Left lobe of liver (tissue), 2 donors: ENCODE measurements at regions not wholly inside any gene's neighbourhood (a gene's known extent, or its start where the extent isn't known, plus 50 kb on each side); places are given as distances from the start of the nearest gene placed in this dataset.
"Not testable (repeated sequence)": the region's sequence is repeated elsewhere in the genome, so short reads cannot be mapped to it uniquely, and the experiment has no call there.

Experiments
- ATAC-seq: fragments of 200-7000 bp; cut with Tn5 transposase; one replicate; pipeline ENCODE4 v1.9.1; 2020; ENCODE audit warnings: mild to moderate bottlenecking, moderate library complexity
- DNase-seq: peaks from one replicate; pipeline ENCODE4 v3.0.0-alpha.2; 2020; ENCODE audit warnings: low spot score
- donor health status: DM: no; HTN: no; CAD: no; lungs with moderate emphysema.
- donor health status: DM: no; HTN: yes; CAD: no.

DNA sequence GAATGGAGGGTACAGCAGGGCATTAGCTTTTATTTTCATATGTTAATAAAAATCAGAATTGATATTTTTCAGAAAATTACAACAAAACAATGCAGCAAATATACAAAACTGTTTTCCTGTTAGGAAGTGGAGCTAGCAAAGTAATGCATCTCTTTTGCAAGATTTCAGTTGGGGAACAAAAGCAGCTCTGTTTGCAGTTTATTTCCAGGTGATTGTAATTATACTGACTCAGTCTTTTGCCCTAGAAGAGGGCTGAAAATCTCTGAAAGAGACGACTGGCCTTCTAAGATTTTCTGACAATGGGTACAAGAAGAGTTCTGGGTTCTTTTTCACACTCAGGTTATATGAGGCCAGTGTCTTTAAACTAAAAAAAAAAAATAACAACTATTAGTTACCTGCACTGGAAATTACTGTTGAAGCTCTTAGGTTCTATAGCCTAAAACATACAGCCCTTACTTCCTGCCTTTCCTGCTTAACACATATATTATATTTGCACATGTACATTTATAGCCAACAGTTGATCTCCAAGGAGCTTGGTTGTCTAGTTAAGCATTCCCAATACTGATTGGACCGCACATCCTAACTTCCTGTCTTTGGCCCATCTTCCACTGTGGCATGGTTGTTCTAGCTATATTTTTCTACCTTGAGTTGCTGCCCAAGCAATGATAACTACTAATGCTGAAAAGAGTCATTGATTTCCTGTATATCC is 199.1 kb upstream of the KRR1 start:
- no peak for ATAC-seq

DNA sequence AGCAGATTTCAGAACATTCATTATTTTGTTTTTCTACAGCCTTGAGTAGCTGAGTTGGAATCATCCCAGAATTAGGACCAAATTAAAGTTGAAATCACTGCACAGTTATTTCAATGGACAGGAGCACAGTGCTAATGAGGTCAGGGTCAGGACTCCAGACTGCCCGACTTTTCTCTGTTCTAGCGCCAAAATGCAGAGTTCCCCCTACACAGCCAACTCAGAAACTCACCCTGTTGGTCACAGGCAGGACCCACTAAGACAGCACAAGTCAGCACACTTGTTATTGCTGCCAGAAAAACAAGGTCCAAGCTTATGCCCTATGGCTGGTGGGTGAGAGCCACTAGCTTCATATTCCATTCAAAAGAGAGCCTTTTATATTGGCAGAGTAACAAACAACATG is 198.1 kb upstream of the KRR1 start:
- ATAC-seq (no peak), DNase-seq (no peak)

More for the DNA sequence above, 199.1 kb upstream of the KRR1 start:
- no peak for DNase-seq

DNA sequence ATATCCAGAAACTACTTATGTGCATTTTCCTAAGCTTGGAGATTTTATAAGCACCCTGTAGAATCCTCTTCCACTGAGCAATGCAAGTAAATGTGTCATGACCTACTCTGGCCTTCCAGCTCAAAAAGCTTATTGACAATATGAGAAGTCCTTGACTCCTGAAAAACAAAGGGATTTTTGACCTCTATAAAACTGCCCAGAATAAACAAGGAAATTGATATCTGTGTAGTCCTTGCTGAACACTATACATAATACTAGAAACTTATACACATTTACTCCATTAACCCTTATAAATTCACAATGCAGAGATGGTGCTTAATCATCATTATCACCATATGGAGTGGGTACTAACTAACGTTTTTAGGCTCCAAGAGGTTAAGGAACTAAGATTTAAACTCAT is 197.4 kb upstream of the KRR1 start:
- DNase-seq (no peak), ATAC-seq (no peak)

DNA sequence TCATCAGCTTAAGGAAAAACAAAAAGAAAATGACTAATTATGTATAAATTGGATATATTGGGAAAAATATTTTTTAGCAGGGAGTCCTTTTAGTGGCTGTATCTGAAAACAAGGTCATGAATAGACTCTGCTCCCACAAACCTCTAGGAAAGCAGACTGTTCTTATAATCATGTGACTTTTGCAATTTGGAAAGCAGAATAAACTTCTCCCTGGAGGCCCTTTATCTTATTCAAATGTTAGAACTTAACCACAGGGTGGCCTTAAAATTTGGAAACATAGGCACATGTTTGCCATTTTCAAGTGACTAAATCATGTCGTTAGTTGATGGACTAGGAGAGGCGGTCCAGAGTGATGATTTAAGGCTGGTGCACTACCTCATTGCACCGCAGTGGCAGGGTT is 196.6 kb upstream of the KRR1 start:
- ATAC-seq (no peak), DNase-seq (no peak)

DNA sequence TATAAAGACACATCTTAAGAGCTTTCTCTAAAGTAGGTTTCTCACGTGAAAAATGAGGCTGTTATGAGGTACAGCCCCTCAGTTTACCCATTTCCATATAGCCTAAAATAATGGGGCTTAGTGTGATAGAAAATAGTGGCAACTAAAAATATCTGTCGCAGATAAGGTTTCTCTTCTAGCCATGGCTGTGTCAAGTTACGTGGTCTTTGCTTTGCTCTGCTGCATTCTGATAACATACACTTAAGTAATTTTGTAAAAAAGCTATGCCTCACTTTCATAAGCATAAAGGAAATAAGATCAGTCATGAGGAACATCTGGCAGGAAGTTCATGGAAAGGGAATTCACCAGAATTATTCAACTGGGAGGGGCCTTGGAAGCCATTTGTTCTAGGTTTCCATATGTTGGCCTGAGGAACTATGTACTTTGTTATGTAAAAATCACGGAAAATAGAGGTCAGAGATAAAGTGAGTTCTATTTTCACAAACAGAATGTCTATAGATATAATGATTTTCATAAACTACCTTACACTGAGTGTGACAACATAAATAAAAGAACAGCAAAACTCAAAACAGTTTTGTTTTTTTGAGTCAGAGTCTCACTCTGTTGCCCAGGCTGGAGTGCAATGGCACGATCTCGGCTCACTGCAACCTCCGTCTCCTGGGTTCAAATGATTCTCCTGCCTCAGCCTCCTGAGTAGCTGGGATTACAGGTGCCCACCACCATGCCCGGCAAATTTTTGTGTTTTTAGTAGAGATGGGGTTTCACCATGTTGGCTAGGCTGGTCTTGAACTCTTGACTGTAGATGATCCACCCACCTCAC is 195.6 kb upstream of the KRR1 start:
- DNase-seq (no peak), ATAC-seq (no peak)

DNA sequence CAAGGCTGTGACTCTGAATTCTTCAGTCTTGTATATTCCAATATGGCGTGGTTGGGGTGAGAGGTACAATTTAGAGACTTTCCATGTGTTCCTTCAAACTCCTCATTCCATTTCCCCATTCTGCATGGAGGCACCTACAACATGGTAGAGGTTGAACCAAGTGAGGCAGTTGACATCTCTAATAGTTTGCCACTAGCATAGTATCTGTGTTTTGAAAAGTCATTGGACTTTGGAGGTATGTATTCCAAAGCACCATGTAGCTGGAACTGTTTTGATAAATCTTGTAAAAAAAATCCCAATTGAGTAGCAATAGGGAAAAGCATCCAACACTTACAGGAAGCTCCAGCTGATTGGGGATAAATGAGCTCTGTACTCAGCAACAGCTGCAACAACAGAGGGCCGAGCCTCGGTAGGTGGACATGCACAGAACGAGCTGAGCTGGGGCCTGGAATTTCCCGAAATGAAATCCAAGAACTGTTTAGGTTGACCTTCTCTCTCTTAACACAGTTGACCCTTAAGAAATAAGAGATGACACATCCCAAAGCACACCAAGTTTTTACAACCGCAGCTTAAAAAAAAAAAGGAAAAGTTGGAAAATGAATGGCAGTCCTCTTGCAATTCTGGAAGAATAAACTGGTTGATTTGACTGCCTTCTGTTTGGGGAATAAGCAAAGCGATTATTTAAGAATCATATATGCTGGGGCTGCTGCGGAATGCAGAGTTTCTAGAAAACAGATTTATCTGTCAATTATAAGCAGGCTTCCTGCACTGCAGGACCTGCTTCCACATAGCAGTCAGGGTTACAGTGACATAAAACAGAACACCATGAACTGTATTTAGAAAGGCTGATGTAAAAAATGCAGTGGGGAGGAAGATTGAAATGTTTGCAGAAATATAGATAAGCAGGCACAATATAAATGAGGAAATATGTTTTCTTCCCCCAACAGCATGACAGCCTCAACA is 194.6 kb upstream of the KRR1 start:
- ATAC-seq (peak; percentile 23), DNase-seq (no peak)

DNA sequence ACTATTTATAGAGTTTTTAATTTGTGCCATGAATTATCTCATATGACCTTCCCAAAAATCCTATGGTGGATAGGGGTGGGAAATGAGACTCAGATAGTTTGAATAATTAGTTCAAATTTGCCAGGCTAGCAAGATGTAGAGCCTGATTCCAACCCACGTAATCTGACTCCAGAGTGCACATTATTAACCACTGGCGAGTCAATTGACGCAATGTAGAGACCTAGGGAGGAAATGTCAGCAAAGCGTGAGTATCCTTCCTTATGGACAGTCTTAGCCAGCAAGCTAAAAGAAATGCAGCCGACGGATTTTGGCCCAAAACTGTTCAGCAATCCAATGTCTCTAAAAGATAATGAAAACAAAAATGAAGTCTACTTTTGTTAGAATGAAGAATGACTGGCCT is 193.3 kb upstream of the KRR1 start:
- DNase-seq: no peak
- peak; percentile 45 for ATAC-seq

DNA sequence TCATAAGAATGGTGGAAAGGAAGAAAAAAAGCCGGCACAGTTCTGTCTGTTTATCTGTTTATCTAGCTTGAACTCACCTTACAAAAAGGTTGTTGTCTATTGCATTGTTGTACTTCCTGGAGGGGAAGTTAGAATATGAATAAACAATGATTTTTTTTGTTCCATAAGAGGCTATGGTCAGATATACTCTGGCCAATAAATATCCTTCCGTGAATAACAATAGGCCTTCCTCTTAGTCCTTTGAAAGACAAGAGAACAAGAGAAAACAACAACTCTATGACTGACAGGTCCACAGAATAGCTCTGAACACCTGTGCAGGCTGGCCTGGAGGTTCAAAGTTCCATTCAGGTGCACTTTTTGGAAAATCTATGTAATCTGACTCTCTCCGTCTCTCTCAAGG is 192.8 kb upstream of the KRR1 start:
- DNase-seq (no peak), ATAC-seq (no peak)

DNA sequence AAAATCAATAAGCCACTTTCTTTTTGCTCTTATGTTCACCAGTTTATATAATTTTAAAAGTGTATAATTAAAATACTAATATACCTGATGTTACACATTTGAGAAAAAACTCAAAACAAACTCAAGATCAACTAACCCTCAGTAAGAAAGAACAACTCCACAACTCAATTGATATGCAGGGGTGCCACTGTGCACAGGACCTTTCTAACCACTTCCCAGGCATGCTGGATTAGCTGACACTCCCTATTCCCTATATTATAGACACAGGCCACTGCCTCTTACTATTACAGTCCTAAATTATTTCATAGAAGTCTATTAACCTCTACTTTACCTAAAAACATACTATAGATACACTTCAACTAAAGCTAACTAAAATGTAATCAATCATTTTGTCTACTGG is 191.7 kb upstream of the KRR1 start:
- DNase-seq (no peak), ATAC-seq (no peak)

DNA sequence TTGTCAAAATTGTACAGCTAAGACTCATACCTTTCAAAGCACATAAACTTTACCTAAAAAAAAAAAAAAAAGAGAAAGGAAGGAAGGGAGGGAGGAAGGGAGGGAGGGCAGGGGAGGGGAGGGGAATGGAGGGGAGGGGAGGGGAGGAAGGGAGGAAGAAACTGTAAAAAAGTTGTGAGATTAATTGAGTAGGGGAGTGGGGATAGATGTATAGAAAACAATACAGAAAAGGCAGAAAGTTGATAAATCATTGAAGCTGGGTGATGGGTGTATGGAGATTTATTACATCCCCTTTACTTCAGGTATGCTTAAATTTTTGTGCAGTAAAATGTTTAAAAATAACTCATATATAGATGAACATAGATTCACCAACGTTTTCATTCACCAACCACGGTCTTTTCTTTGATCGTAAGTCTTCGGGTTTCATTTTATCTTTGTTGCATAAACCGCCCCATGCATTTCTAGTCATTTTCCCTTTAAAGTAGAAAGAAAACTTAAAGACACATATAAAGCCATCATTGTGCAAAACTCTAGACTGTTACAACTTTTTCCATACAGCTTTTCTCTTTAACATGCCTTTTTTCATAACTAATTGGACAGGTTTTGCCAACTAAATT is 191.2 kb upstream of the KRR1 start:
- DNase-seq (no peak), ATAC-seq (no peak)

DNA sequence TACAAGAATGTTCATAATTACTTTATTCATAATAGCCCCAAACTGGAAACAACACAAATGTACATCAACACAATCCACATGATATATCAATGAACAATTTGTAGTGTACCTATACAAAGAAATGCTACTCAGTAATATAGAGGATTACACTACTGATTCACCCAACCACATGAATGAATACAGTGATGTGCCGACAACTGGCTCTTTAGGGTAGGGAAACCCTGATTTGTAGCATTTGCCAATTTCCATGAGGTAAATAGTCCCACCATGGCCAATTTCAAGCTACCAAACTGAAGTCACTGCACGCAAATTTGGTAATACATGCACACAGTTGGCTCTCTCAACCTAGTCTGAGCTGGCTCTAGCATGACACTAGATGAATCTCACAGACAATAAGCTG is 190.4 kb upstream of the KRR1 start:
- DNase-seq: no peak
- no peak for ATAC-seq

DNA sequence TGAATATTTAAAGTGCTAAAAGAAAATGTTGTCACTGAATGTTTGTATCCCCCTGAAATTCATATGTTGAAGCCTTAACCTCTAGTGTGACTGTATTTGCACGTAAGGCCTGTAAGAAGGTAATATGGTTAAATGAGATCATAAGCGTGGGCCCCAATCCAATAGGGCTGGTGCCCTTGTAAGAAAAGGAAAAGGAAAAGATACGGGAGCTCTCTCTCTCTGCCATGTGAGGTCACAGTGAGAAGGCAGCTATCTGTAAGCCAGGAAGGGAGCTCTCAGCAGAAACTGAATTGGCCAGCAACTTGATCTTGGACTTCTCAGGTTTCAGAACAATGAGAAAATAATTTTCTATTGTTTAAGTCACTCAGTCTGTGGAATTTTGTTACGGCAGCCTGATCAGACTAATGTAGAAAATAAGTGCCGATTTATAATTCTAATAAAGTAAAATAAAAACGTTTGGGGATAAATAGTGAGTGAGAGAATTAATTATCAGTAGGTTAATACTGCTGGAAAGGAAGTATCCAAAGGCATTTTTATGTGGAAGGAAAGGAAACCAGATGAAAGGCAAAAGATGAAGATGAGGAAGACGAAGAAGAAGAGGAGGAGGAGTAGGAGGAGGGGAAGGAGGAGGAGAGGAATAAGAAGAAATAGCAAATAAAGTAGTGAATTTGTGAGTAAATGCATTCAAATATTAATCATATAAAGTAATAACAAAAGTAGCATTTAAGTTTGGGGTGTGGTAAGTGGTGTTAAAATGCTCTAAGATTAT is 188.5 kb upstream of the KRR1 start:
- DNase-seq: no peak
- peak; percentile 41 for ATAC-seq

DNA sequence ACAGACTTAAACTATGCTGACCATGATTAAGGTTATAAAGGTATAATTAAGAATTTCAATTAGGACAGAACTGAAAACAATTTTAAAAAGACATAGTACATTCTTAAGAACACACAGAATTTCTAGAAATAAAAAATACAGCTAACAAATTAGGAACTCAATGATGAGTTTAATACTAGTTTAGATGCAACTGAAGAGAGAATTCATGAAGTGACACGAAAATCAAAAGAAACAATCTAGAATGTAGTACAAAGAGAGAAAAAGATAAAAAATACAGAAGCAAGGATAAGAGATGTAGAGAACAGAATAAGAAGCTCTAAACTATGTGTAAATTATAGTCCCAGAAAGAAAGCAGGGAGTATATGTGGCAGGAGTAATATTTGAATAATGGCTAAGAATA is 187.8 kb upstream of the KRR1 start:
- DNase-seq: no peak
- ATAC-seq: no peak

DNA sequence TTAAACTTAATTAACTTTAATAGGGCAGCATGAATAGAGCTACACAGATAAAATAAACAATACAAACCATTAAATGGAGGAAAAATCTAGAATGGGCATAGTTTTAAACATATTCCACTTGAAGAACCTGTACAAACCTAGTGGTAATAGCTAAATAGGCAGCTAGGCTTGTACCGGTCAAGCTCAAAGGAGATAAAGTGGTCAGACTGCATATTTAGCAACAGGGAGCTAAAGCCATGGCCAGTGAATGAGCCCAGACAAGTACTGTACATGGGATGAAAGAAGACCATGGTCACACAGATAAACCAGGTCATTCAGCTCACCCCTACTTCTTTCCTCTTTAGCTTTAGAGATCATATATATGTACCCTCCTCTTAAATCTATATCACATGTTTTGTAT is 186.6 kb upstream of the KRR1 start:
- ATAC-seq (no peak), DNase-seq (no peak)

DNA sequence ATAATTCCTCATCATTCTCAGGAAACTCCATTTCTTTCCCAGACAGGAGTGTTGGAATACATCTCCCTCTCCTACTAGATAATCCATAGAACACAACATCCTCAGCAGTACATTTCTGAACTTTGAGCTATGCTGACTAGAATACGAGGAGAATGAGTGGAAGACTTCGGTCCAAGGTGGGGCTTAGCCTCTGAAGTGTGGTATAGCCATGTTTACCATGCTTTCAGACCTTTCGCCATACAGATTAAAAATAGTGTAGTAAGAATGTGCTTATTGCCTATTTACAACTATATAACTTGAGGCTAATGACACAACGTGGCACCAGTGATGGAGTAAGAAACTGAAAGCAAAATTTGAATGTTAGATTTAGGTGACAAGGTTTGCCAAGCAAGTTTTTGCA is 184.5 kb upstream of the KRR1 start:
- no peak for DNase-seq
- no peak for ATAC-seq

DNA sequence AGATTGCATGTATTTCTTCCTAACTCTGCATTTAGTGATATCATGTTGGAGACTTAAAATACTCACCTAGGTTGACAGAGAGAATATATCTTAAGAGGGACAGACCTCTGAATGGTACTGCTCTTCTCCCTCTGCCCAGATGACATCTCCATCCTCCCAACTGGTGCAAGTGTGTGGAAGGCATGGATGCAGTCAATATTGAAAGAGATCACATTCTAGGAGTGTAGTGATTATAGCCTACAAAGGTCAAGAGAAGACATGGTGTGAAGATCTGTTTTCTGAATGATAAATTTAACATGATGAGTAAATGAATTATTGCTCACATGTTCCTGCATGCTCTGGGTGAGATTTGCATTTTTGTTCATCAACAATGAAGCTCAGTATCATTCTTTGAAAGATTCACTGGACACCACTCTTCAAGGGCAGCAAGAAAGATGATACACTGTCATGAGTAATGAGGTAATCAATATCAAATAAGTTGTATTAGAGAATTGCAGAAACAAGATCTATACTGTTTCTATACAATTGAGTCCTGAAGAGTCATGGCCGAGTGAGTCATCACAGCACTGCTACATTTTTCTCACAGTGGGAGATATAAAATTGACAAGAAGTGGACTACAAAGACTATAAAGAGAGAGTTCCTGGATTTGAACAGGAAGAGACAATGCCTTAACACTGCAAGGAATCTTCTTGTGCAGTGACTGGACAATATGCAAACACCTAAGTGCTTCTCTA is 183.3 kb upstream of the KRR1 start:
- no peak for ATAC-seq

DNA sequence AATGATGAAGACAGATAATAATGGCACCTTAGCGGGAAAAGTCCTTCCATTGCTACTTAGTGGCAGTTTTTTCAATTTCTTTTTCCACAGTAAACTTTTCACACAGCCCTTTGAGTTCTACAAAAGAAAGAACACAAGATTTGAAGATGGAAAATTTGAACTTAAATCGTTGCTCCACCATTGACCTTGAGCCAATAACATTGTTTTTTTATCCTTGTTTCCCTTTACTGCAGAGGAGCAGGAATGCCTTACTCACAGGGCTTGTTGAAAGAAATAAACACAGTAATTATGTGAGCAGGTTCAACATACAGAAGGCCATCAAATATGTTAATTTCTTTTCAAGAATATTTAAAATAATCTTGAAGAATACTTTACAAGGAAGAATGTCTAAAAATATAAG is 181.5 kb upstream of the KRR1 start:
- no peak for ATAC-seq
- no peak for DNase-seq

More for the DNA sequence above, 183.3 kb upstream of the KRR1 start:
- DNase-seq: no peak

DNA sequence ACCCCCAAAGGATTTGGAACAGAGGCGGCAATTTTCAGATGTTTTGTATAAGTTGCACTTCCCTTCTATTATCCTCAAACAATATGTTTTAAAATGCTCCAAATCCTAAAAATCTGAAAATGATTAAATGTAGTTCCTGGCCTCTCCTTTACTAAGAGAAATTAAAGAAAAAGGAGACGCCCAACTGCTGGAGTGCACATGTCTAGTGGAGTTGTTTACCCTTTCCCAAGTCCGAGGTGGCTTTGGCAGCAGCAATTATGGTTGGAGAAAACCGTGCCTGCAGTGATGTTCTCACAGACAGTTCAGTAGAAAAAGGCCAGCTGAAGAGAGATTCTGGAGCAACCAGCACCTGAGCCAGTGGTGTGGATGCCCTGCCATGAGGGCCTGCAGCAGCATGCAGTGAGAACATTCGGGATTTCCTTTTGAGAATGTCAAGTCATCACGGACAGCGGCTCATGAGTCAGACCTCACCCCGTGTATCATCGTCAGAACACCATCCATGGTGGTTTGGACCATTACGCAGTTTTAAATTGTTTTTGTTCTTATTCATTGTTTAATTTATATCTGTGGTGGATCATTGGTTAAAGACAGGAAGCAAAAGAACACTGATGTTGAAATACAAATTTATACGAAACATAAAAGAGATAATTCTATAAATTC is 179.0 kb upstream of the KRR1 start:
- ATAC-seq (no peak), DNase-seq (no peak)

DNA sequence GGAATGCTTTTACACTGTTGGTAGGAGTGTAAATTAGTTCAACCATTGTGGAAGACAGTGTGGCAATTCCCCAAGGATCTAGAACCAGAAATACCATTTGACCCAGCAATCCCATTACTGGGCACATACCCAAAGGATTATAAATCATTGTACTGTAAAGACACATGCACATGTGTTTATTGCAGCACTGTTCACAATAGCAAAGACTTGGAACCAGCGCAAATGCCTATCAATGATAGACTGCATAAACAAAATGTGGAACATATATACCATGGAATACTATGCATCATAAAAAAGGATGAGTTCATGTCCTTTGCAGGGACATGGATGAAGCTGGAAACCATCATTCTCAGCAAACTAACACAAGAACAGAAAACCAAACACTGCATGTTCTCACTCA is 174.8 kb upstream of the KRR1 start:
- DNase-seq, ATAC-seq: not testable (repeated sequence)
